ENCODE measurements at regions not wholly inside any gene's neighbourhood (a gene's known extent, or its start where the extent isn't known, plus 50 kb on each side); places are given as distances from the start of the nearest gene placed in this dataset.
A peak's percentile ranks its signal among the peaks of the same experiment; 100 is the strongest.
"Not testable (repeated sequence)": the region's sequence is repeated elsewhere in the genome, so short reads cannot be mapped to it uniquely, and the experiment has no call there.

GRCh38 chr21:20026543-20026942, 971.7 kb upstream of the NCAM2 start:
- TF ChIP-seq GATA1 (IDR thresholded peaks at IDR 0.05; ENCODE audit: low read depth, low read length) (no peak), POLR2A (IDR thresholded peaks at IDR 0.05; ENCODE audit: low read length) (no peak)
- no peak for DNase-seq

GRCh38 chr21:20030390-20030789, 967.8 kb upstream of the NCAM2 start:
- no peak for DNase-seq
- TF ChIP-seq GATA1 (IDR thresholded peaks at IDR 0.05; ENCODE audit: low read depth, low read length), result no peak
- no peak for TF ChIP-seq POLR2A (IDR thresholded peaks at IDR 0.05; ENCODE audit: low read length)

GRCh38 chr21:20031807-20032206, 966.4 kb upstream of the NCAM2 start:
- TF ChIP-seq GATA1 (IDR thresholded peaks at IDR 0.05; ENCODE audit: low read depth, low read length) (no peak), POLR2A (IDR thresholded peaks at IDR 0.05; ENCODE audit: low read length) (no peak)
- no peak for DNase-seq

GRCh38 chr21:20040768-20041167, 957.4 kb upstream of the NCAM2 start:
- DNase-seq, result peak; percentile 5 to 13

GRCh38 chr21:20045197-20045596, 953.0 kb upstream of the NCAM2 start:
- TF ChIP-seq GATA1 (IDR thresholded peaks at IDR 0.05; ENCODE audit: low read depth, low read length) (no peak), POLR2A (IDR thresholded peaks at IDR 0.05; ENCODE audit: low read length) (no peak)
- DNase-seq, result no peak

More at GRCh38 chr21:20040768-20041167, 957.4 kb upstream of the NCAM2 start:
- no peak for TF ChIP-seq GATA1 (IDR thresholded peaks at IDR 0.05; ENCODE audit: low read depth, low read length)
- no peak for TF ChIP-seq POLR2A (IDR thresholded peaks at IDR 0.05; ENCODE audit: low read length)

- DNase-seq, result not testable (repeated sequence)
These were observed 949.9 kb upstream of the NCAM2 start for GRCh38 chr21:20048130-20048837.

GRCh38 chr21:20083336-20083735, 914.9 kb upstream of the NCAM2 start:
- DNase-seq, result no peak
- TF ChIP-seq GATA1 (IDR thresholded peaks at IDR 0.05; ENCODE audit: low read depth, low read length) (no peak), POLR2A (IDR thresholded peaks at IDR 0.05; ENCODE audit: low read length) (no peak)

GRCh38 chr21:20083925-20084324, 914.3 kb upstream of the NCAM2 start:
- DNase-seq, result no peak

GRCh38 chr21:20086508-20086907, 911.7 kb upstream of the NCAM2 start:
- DNase-seq, result peak; percentile 4 to 48
- TF ChIP-seq POLR2A (IDR thresholded peaks at IDR 0.05; ENCODE audit: low read length) (no peak), GATA1 (IDR thresholded peaks at IDR 0.05; ENCODE audit: low read depth, low read length) (no peak)

More at GRCh38 chr21:20083925-20084324, 914.3 kb upstream of the NCAM2 start:
- TF ChIP-seq GATA1 (IDR thresholded peaks at IDR 0.05; ENCODE audit: low read depth, low read length) (no peak), POLR2A (IDR thresholded peaks at IDR 0.05; ENCODE audit: low read length) (no peak)

GRCh38 chr21:20106368-20106767, 891.8 kb upstream of the NCAM2 start:
- no peak for DNase-seq
- TF ChIP-seq POLR2A (IDR thresholded peaks at IDR 0.05; ENCODE audit: low read length) (no peak), GATA1 (IDR thresholded peaks at IDR 0.05; ENCODE audit: low read depth, low read length) (no peak)

- no peak for DNase-seq
- TF ChIP-seq GATA1 (IDR thresholded peaks at IDR 0.05; ENCODE audit: low read depth, low read length), result no peak
- no peak for TF ChIP-seq POLR2A (IDR thresholded peaks at IDR 0.05; ENCODE audit: low read length)
These were observed 890.2 kb upstream of the NCAM2 start for GRCh38 chr21:20108016-20108415.

- TF ChIP-seq POLR2A (IDR thresholded peaks at IDR 0.05; ENCODE audit: low read length) (no peak), GATA1 (IDR thresholded peaks at IDR 0.05; ENCODE audit: low read depth, low read length) (no peak)
- no peak for DNase-seq
These were observed 889.2 kb upstream of the NCAM2 start for GRCh38 chr21:20108976-20109540.

- TF ChIP-seq GATA1 (IDR thresholded peaks at IDR 0.05; ENCODE audit: low read depth, low read length) (no peak), POLR2A (IDR thresholded peaks at IDR 0.05; ENCODE audit: low read length) (no peak)
- no peak for DNase-seq
These were observed 887.8 kb upstream of the NCAM2 start for GRCh38 chr21:20110368-20110767.

GRCh38 chr21:20151741-20152140, 846.5 kb upstream of the NCAM2 start:
- DNase-seq, result no peak

GRCh38 chr21:20163167-20163566, 835.0 kb upstream of the NCAM2 start:
- DNase-seq, result no peak
- TF ChIP-seq GATA1 (IDR thresholded peaks at IDR 0.05; ENCODE audit: low read depth, low read length) (no peak), POLR2A (IDR thresholded peaks at IDR 0.05; ENCODE audit: low read length) (no peak)

More at GRCh38 chr21:20151741-20152140, 846.5 kb upstream of the NCAM2 start:
- TF ChIP-seq POLR2A (IDR thresholded peaks at IDR 0.05; ENCODE audit: low read length) (no peak), GATA1 (IDR thresholded peaks at IDR 0.05; ENCODE audit: low read depth, low read length) (no peak)
